ENCODE measurements at regions not wholly inside any gene's neighbourhood (a gene's known extent, or its start where the extent isn't known, plus 50 kb on each side); places are given as distances from the start of the nearest gene placed in this dataset.
A peak's percentile ranks its signal among the peaks of the same experiment; 100 is the strongest.

DNA sequence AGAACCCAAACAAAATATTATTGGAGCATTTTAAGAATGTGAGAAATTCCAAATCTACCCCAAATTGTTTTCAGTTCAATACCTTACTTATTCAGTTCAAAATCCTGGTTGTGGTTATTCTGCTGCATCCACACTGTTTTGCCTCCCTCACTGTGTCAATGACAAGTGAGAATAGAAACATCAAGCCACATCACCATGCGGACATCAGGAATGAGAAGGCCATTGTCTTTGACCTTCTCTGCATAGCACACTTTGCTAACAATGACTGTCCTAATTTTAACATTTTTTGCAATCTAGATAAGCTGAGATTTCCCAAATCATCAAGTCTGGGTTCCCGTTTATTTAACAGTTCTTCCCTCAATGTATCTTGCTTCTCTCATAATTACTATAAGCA, 93.7 kb downstream of the ELAPOR2 start:
- Mint-ChIP-seq H3K9me3 (no peaks in the 10 kb centered on the region), H3K27me3 (ENCODE audit: low read depth) (no peaks in the 10 kb centered on the region), H3K4me3 (no peak overlapping the region), H3K27ac (peak overlapping the region in 1 of 3 experiments; percentile 96; a peak in 3 of 7 replicates), H3K4me1 (peaks cover 54 to 55% of the 10 kb centered on the region in 2 experiments), H3K36me3 (ENCODE audit: insufficient read depth in 1 of 3, low read depth in 3 of 3) (peaks cover 0 to 5% (median 1%) of the 10 kb centered on the region in 3 experiments; a peak in 1 of 7 replicates)
- H2BK120ac ChIP-seq (ENCODE audit: low read depth, low read length, poor library complexity, severe bottlenecking) = no peak overlapping the region
- H3K79me1 ChIP-seq (ENCODE audit: insufficient read depth, low read depth, low read length, poor library complexity, severe bottlenecking) = no peaks in the 10 kb centered on the region
- H2AFZ ChIP-seq (ENCODE audit: low read length) = no peak overlapping the region
- no peak overlapping the region for H3T11ph ChIP-seq (ENCODE audit: low read length)
- H2BK5ac ChIP-seq (ENCODE audit: insufficient read length, low read length) = no peak overlapping the region
- no peak for DNase-seq
- no peaks in the 10 kb centered on the region for H3K23me2 ChIP-seq (ENCODE audit: insufficient read length, low read depth, low read length, poor library complexity, severe bottlenecking)
- no peak overlapping the region for H3K9ac ChIP-seq (ENCODE audit: extremely low read depth, insufficient read length, low read length)
- no peak overlapping the region for H3K4ac ChIP-seq (ENCODE audit: low read depth, low read length)
- H3K4me2 ChIP-seq (ENCODE audit: insufficient read depth, insufficient read length, low read length) = no peak overlapping the region
- H3K9me3 ChIP-seq (ENCODE audit: control insufficient read depth, low read depth, low read length) = no peaks in the 10 kb centered on the region
- whole genome bisulfite sequencing (ENCODE audit: extremely low coverage, insufficient read length, low lambda C conversion rate) = no CpG with 5 or more reads among the region's 2 CpGs
- no peak overlapping the region for H3K14ac ChIP-seq (ENCODE audit: insufficient read depth, low read length)
- no peak overlapping the region for H3K27ac ChIP-seq (ENCODE audit: insufficient read length, low read depth, low read length)
- no peaks in the 10 kb centered on the region for H4K20me1 ChIP-seq (ENCODE audit: control insufficient read depth, insufficient read depth, insufficient read length)
- TF ChIP-seq, protein P1, sequence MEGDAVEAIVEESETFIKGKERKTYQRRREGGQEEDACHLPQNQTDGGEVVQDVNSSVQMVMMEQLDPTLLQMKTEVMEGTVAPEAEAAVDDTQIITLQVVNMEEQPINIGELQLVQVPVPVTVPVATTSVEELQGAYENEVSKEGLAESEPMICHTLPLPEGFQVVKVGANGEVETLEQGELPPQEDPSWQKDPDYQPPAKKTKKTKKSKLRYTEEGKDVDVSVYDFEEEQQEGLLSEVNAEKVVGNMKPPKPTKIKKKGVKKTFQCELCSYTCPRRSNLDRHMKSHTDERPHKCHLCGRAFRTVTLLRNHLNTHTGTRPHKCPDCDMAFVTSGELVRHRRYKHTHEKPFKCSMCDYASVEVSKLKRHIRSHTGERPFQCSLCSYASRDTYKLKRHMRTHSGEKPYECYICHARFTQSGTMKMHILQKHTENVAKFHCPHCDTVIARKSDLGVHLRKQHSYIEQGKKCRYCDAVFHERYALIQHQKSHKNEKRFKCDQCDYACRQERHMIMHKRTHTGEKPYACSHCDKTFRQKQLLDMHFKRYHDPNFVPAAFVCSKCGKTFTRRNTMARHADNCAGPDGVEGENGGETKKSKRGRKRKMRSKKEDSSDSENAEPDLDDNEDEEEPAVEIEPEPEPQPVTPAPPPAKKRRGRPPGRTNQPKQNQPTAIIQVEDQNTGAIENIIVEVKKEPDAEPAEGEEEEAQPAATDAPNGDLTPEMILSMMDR (conservative IDR thresholded peaks at IDR 0.05) = no peak
- H2BK20ac ChIP-seq (ENCODE audit: low read depth, low read length, poor library complexity, severe bottlenecking) = no peak overlapping the region
- no peak overlapping the region for H3K23ac ChIP-seq (ENCODE audit: insufficient read length, low read depth, low read length)
- no peak overlapping the region for H2BK15ac ChIP-seq (ENCODE audit: low read depth, low read length)
- H4K8ac ChIP-seq (replicated peaks; ENCODE audit: insufficient read length, low read depth, low read length) = no peak overlapping the region
- H2BK12ac ChIP-seq (ENCODE audit: insufficient read length, low read depth, low read length) = no peak overlapping the region
- no peak overlapping the region for H2AK5ac ChIP-seq (ENCODE audit: insufficient read length, low read length)
- peaks cover 3% of the 10 kb centered on the region; the same call in 1 of the 2 replicates for H3K79me2 ChIP-seq (ENCODE audit: insufficient read depth, low read length)
- no peak overlapping the region for H3K18ac ChIP-seq (ENCODE audit: insufficient read length, low read depth, low read length)
- H4K91ac ChIP-seq (ENCODE audit: insufficient read length, low read depth, low read length) = no peak overlapping the region
- no peaks in the 10 kb centered on the region for H3K27me3 ChIP-seq (ENCODE audit: insufficient read depth, low read length)
- no peak overlapping the region for H4K5ac ChIP-seq (ENCODE audit: insufficient read length, low read depth, low read length)
- no peak overlapping the region for H3K56ac ChIP-seq (ENCODE audit: insufficient read length, low read depth, low read length)
- H3K4me1 ChIP-seq (ENCODE audit: insufficient read depth, low read length) = peaks cover 11% of the 10 kb centered on the region; the same call in 1 of the 2 replicates

Data from H9 (cell line).